GM18507 (cell line): ENCODE measurements at regions not wholly inside any gene's neighbourhood (a gene's known extent, or its start where the extent isn't known, plus 50 kb on each side); places are given as distances from the start of the nearest gene placed in this dataset.
"Not testable (repeated sequence)": the region's sequence is repeated elsewhere in the genome, so short reads cannot be mapped to it uniquely, and the experiment has no call there.

Source experiments
- DNase-seq: peaks from one replicate; pipeline ENCODE4 v3.0.0; 2011; ENCODE audit warnings: low read depth; ENCODE audit not compliant: insufficient read length; ENCODE audit errors: extremely low spot score
- FAIRE-seq: peaks from 2 replicates; lab custom pipeline; 2011; peaks lifted over from hg19 to GRCh38; lab: Jason Lieb, UNC

GRCh38 chr9:115850548-115851304 lies 302.9 kb upstream of the PAPPA start:
- no peak for FAIRE-seq

DNA sequence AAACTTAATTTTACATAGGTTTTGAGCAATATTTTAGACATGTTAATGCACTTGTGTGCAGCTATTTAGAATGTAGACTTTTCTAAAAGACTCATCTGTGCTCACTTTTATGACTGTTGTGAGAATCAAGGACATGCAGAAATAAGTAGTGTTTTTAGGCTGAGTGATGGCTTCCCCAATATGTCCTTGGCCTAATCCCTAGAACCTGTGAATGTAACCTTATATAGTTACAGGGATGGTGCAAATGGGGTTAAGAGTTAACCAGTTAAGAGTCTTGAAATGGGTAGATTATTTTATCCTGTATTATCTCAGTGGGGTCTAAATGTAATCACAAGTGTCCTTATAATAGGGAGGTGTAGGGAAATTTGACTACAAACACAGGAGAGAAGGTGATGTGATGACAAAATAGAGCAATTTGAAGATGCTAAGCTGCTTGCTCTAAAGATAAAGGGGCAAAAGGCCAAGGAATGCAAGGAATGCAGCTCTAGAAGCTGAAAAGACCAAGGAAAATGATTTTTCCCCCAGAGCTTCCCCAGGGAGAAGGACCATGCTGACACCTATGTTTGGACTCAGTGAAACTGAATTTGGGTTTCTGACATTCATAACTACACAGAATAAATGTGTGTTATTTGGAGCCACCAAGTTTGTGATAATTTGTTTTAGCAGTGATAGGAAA lies 298.0 kb upstream of the PAPPA start:
- DNase-seq (no peak), FAIRE-seq (no peak)

More at GRCh38 chr9:115850548-115851304, 302.9 kb upstream of the PAPPA start:
- DNase-seq: no peak

GRCh38 chr9:115858421-115858820 lies 295.2 kb upstream of the PAPPA start:
- FAIRE-seq, DNase-seq: not testable (repeated sequence)

GRCh38 chr9:115862021-115862420 lies 291.6 kb upstream of the PAPPA start:
- FAIRE-seq (no peak), DNase-seq (no peak)

DNA sequence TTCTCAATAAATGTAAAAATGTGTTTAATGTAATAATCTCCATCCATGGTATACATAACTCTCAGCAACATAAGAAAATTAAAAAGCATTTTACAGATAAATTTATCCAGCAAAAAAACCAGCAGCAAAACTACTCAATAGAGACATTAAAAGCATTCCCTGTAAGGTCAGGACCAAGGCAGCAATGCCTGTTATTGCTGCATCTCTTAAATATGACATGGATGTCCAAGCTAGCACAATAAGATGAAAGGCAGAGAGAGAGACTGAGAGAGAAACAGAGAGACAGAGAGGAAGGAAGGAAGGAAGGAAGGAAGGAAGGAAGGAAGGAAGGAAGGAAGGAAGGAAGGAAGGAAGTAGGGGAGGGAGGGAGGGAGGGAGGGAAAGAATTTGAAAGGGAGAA lies 289.0 kb upstream of the PAPPA start:
- DNase-seq: no peak
- FAIRE-seq: no peak

GRCh38 chr9:115867326-115867725 lies 286.3 kb upstream of the PAPPA start:
- DNase-seq (no peak), FAIRE-seq (no peak)

- DNase-seq: no peak
- FAIRE-seq: no peak
Measured at GRCh38 chr9:115877852-115878438, 275.6 kb upstream of the PAPPA start.

- no peak for FAIRE-seq
- no peak for DNase-seq
Measured at GRCh38 chr9:115879451-115879850, 274.1 kb upstream of the PAPPA start.

DNA sequence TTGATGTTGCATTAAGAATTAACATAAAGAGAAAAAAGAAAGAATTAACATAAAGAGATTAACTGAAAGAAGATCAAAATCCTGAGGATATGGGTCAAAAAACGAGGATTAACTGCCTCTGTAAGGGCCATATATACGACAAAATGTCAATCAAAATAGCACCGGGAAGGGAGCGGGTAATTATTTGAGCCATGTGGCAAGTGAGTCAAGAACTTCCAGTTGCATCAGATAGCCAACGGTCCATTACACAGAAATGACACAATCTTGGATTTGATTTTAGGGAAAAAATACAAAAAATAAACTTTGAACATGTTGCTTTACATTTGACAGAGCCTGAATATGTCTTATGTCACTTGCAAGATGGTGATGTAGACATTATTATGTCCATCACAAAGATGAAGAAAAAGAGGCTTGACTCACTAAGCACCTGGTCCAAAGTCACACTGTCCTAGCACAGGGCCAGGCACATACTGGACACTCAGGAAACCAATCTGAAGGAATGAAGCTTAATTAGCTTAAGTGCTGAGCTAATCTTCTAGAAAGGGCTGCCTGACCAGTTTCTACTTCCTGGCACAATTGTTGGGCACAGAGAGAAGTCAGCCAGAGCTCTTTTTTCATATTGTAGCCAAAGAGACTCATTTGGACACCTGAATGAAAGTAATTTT lies 273.2 kb upstream of the PAPPA start:
- no peak for DNase-seq
- no peak for FAIRE-seq

- no peak for DNase-seq
- FAIRE-seq: no peak
Measured at GRCh38 chr9:115882911-115883310, 270.7 kb upstream of the PAPPA start.

GRCh38 chr9:115883467-115884329 lies 269.9 kb upstream of the PAPPA start:
- no peak for FAIRE-seq

DNA sequence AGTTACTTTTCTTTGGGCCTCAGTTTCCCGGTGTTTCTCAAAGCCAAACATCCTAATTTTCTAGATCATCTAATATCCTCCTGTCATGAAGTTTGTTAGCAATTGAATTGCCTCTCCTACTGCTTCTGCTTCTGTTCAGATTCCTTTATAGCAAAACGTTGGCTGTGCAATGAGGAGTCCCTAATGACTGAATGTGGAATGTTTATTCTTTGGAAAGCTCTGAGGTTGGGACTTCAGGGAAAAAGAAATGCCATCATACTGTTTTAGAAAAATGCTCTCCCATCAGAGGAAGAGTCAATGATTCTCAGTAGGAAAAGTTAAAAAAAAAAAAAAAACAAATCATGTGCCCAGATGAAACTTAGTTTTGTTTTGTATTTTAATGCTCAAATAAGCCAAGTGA lies 268.7 kb upstream of the PAPPA start:
- no peak for DNase-seq
- no peak for FAIRE-seq

More at GRCh38 chr9:115883467-115884329, 269.9 kb upstream of the PAPPA start:
- DNase-seq: no peak

DNA sequence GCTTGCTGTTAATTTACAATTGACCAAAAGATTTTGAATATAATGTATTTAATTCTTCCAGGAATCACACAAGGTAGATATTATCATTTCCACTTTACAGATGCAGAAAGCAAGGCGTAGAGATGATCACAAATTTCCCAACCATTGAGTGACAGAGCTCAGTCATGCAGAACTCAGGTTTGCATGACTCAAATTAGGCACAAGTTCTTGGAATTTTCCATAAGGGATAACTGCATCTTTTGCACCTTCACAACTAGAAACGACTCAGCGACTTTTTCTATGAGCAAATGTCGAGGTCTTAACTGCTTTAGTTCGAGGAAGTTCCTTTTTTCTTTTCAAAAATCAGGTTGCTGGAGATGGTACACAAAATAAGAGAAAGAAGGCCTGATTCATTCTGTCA lies 265.5 kb upstream of the PAPPA start:
- FAIRE-seq: no peak
- no peak for DNase-seq

DNA sequence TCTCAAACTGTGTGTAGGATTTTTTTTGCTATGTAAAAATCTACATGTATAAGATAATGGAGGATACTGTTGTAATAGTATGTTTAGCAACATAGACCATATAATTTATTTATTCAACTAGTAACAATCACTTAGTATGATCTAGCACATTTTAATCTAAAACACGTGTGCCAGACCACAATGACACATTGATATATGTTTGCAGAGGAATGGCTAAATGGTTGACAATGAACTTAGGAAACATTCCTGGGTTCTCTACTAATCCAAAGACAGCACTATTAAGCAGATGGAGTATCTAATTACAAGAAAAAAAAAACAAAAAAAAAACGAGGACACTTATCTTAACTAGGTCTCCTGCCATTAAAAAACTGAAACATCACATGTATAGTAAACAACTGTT lies 261.7 kb upstream of the PAPPA start:
- DNase-seq (no peak), FAIRE-seq (no peak)

- not testable (repeated sequence) for DNase-seq, FAIRE-seq
Measured at GRCh38 chr9:115898478-115898877, 255.1 kb upstream of the PAPPA start.

DNA sequence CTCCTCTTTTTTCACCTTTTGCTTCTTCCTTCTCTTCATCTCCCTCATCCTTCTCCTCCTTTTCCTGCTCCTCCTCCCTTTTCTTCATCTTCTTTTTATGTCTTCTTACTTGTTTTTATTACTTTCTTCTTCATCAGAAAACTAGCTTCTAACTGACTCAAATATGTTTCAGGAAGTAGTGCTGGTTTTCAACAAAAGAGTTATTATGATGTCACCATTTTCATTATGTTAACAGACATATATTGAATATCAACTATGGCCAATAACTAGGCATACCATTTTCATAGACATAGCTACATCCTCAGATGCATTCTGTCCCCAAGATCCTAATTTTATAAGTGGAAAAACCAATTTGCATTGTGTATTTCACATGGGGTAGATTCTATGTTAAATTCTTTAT lies 252.9 kb upstream of the PAPPA start:
- DNase-seq: no peak
- no peak for FAIRE-seq

DNA sequence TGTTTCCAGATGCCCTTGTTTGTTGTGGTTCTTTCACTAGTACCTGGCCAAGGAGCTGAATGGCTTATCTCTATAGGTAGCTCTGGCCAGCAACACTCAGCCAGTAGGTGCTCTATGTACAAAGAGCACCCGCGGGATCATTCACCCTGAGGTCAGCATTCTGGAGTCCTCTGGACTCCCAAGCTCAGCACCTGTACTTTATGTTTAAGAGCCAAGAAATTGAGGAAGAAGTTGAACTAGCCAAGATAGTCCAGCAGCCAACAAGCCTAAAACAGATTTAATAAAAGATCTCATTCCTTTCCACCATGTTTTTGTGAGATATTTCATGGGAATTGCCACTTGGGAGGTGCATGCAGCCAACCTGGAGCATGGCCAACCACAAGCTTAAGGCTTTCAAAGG lies 242.6 kb upstream of the PAPPA start:
- DNase-seq (no peak), FAIRE-seq (no peak)

- DNase-seq (no peak), FAIRE-seq (no peak)
Measured at GRCh38 chr9:115912086-115912485, 241.5 kb upstream of the PAPPA start.

DNA sequence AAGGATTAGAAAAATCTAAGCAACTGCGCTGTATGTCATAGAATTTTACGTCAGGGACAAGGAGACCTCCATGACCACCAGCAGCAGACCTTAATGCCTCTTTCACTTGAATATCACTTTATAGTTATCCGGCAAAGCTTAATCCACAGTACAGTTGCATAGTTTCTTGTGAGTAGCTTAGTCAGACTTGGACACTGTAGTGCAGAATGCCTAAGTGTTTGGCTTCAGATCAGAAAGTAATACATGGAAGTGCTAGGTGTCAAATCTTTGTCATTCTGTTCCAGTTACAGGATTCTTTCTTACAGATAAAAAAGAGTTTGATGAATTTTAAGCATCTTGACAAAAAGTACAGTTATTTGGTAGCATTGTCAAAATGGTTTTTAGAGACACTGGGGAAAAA lies 239.9 kb upstream of the PAPPA start:
- FAIRE-seq: no peak
- no peak for DNase-seq
